CD4-positive, alpha-beta T cell treated with Interleukin-17A for 1 hour (primary cell): ENCODE measurements at regions not wholly inside any gene's neighbourhood (a gene's known extent, or its start where the extent isn't known, plus 50 kb on each side); places are given as distances from the start of the nearest gene placed in this dataset.

Experiments used
- DNase-seq: peaks from one replicate; pipeline ENCODE4 v3.0.0-alpha.2; 2020

DNA sequence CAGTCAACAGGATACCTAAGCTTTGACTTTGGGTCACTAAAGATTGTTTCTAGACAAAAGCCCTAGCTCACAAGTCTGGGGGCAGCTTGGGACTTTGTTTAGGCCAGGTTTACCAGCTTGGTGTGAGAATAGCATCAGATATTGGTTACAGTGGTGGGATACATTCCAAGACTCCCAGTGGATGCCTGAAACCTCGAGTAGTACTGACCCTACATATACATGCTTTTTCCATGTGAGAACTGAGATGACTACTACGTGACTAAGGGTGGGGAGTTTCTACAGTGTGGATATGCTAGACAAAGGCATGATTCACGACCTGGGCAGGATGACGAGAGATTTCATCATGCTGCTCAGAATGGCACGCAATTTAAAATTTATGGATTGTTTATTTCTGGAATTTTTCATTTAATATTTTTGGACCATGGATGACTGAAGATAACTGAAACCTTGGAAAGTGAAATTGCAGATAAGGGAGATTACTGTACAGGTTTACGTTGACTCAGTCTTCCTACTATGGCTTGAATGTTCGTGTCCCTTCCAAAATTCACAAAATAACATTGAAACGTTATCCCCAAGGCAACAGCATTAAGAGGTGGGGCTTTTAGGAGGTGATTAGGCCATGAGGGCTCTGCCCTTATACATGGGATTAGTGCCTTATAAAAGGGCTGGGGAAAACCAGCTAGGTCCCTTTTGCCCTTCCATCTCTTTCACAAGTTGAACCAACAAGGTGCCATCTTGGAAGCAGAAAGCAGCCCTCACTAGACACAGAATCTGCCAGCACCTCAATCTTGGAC, 50.2 kb upstream of the CTAGE1 start:
- DNase-seq, result no peak

DNA sequence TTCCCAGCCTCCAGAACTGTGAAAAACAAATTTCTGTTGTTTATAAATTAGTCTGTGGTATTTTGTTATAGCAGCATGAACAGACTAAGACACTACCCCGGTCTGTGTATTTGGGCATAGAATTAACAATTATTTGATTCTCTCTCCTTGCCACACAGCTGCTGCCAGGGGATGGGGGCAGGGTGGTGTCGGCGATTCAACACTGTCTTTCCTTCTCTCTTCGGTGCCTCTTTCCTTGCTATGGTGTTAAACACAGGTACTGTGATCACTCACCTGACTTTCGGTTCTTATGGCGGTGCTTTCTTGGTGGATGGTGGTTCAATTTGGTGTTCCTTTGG, 50.8 kb upstream of the CTAGE1 start:
- no peak for DNase-seq

DNA sequence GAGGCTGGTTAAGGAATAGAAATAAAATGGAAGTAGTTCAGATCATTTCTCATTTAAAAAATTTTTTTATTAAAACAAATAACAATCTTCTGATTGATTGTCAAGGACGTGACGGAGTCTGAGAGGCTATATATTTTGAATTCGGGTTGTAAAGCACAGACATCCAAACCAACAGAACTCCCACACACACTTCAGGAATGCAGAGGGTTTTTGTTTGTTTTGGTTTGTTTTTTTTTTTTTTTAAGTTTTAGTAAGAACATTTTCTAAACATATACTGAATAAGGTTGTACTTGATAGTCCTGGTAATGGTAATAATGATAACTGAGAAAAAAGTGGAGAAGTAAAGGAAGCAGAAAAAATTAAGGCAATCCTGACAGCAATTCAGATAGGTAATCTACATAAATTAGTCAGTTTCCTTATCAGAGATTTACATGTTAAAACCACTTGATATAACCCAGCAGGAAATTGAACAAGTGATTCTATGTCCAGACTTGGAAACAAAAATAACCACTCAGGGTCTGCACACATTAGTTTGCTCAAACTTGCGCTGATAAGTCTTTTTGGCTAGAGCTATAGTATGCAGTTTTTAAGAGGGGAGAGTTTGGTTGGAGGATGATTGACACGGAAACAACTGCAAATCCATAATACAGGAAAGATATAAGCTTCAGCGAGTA, 51.5 kb upstream of the CTAGE1 start:
- no peak for DNase-seq

DNA sequence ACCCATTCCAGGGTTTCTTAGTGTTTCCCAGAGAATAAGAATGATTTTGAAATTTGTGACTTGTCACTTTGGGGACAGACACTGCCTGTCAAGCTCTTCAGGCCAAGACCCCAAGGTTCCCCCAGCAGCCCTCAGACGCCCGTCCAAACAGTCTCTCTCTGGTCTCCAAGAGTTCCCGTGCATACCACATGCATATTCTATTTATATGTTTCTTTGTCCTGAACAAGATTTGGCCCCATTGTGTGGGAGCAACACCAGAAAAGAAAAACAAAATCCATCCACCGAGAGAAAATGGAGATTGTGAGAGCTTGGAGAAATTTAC, 52.2 kb upstream of the CTAGE1 start:
- DNase-seq, result no peak

DNA sequence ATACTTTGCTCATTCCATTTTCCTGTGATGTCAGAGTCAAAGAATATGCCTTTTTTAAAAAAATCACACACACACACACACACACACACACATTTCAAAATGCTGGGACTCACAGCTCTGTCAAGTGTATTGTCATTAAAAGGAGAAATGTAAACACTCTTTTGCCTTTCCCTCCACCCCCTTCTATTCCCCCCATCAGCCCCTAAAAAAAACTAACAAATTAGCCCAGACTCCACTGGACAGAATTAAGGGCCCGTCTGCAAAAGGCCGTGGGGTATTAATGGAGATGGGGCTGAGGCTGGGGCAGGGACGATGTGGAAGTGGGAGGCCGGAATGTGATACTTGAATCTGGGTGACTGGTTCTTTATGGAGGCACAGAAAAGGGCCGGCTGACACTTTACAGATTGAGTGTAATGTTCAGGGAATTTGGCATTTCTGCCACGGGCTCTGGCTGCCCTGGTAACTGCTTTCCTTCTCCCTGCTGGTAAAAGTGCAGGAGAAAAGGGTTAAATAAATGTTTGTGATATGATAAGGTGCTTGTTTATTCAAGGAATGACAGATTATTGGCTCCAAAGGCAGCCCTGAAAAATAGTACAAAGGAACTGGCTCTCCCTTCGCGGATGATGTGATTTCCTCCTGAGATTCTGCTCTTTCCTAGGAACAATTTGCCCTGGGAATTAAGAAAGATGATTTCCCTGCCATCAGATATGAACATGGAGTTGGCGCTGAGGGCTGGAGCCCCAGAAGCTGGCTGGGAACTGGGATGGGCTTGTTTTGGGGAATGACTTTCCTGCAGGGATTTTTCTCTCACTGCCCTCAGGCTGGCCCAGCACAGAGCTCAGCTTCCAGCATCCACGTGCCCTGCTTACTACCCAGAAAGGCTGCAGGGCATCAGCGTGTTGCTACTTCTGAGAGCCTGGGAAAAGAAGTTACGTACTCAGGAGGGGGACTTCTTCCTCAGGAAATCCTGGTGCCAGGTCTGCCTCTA, 52.8 kb upstream of the CTAGE1 start:
- no peak for DNase-seq

DNA sequence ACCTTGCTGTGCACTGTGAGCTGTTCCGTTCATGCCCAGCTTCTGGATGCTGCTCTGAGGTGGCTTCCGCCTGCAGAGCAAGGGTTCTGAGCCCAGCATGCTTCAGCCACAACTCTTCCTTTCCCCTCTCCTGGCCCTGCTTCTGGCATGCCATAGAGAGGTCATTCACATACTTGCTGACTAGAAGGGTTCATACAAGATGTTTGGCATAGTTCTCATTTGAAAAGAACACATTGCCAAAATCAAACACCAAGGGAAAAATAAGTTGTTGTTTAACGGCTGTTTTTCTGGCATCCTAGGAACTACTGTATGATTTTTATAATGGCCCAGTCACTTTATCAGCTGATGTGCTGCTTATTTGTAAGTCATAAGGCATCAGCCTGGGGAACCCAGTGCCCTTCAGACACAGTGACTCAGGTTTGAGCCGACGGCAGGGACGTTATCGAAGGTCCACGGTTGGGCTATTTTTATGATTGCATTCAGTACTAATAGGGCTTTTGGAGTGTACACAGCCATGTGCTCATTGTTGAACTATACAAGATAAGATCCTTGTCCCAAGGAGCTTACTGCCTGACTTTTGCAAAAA, 53.9 kb upstream of the CTAGE1 start:
- DNase-seq, result no peak

DNA sequence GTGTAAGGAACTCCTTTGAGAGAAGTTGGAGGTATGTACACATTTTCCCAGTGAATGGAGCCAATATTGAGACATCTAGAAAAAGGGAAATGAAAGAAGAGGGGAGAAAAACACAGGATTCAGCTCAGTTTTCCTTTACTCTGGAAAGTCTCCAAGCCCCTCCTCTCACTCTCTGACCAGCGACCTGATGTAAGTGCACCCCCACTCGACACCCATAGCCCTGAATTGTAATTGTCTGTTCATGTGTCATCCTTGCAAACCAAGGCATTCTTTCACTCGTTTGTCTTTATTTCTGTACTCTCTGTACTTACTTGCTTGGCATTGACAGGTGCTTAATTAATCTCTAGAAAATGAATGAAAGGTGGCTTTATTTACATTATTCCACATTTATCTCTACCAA, 55.7 kb upstream of the CTAGE1 start:
- DNase-seq, result no peak

DNA sequence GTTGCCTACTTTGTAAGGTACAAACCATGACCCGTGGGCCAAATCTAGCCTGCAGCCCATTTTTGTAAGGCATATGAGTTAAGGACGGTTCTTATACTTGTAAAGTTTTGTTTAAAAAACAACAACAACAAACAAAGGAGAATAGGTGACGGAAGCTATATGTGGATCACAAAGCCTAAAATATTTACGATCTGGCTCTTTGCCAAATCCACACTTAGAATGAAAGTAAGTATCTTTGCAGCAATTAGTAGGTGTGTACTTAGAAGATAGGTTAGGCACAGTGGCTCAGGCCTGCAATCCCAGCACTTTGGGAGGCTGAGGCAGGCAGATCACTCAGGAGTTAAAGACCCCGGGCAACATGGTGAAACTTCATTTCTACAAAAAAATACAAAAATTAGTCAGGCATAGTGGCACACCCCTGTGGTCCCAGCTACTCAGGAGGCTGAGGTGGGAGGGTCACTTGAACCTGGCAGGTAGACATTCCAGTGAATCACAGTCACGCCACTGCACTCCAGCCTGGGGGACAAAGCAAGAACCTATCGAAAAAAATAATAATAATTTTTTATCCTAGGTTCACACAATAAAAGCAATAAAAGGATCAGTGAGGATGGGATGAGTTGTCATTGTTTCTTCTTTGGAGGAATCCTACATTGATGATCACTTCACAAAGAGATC, 57.8 kb upstream of the CTAGE1 start:
- no peak for DNase-seq

DNA sequence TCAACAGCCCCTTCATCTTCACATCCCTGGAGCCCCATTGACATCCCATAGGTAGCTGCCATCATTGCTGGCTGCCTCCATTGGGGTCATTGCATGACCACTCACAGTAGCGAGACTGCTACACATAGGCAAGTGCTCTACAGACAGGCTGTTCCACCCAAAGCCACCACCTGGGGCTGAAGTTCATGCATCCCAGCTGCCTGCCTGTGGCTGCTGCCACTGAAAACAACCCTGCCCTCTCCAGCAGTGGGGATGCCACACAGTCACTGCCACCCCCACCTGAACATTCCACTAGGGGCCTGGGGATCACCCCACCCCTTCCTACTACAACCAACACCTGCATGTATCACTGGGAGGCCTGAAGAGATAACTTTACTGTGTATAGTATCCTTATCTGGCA, 59.5 kb upstream of the CTAGE1 start:
- DNase-seq, result no peak

DNA sequence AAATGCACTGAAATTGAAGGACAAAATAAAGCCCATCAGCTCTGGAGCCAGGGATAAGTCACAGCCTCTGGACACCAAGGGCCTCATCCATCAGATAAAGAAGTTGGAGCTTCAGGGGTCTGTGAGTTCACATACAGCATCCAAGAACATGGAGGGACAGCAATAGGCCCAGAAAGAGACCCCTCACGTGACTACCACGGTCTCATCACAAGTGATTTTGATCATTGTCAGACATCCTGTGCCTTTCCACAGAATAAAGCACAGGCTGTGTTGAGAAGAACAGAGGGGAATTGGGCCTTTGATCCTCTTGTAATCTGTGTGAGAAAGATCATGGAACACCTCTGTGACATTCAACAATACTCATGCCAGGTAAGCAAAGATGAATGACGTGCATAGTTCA, 65.2 kb upstream of the CTAGE1 start:
- DNase-seq, result no peak

DNA sequence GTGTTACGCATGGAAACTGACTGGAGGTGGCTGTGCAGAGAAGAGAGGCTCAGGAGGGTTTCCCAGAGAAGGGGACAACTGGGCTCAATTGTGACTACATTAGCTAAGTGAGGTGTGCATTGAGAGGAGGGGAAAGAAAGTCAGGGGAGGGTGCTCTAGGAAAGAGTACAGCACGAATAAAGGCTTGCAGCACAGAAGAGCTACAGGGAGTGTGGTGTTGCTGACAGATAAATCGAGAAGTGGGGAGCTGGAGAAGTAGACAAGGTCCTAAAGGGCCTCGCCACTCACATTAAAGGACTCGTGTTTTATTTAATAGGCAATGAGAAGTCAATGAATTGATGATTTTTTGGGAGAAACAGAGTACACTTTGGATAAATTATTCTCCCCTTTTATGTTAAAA, 65.7 kb upstream of the CTAGE1 start:
- no peak for DNase-seq

DNA sequence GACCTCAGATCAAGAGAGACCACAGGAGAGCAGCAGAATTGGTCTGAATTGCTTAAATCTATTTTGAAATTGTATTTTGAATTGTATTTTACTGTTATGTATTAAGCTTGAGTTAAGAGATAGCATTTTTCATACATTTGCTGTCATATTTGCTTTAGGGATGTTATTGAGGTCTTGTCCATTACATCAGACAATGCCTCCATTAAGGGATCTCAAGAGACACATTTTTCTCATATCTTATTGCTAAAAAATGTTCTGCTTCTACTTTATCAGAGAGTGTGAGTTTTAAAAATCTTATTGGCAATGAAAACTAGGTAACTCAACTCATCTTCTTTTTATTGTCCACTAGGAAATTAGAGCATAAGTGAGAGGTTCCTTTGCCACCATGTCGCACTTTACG, 66.8 kb upstream of the CTAGE1 start:
- no peak for DNase-seq

DNA sequence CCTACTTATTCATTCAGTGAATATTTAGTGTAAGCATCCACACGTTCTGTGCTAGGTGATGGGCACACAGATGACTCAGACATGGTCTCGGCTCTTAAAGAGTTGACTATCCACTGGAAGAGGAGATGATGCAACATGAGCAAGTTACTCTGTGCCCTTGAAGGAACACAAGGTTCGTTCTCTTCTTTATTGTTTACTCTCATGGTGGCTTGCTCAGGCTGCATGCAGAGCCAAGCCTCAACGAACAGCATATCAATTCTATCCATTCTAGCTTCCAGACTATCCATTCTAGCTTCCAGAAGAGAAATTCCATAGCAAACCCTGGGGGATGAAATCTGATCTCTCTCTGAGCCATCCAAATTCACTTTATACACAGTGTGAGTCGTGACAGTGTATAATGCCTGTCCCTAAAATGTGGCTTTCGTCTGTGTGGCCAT, 68.1 kb upstream of the CTAGE1 start:
- DNase-seq, result no peak

DNA sequence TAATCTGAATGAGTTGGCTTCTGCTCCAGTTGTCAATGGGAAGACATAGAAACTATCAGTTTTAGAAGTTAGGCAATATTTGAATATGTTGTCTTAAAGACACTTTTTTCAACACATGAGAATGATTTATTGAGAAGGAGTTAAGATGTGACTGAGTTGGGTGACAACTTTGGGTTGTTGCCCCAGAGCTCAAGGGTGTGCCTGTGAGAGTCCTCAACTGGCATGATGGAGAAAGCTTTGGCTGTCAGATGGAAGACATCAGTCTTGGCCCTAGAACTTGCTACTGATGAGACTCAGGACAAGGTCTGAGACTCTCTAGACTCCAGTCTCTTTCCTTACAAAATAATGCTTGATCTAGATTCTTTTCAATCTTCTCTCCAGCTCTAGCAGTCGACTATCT, 69.0 kb upstream of the CTAGE1 start:
- DNase-seq, result no peak

DNA sequence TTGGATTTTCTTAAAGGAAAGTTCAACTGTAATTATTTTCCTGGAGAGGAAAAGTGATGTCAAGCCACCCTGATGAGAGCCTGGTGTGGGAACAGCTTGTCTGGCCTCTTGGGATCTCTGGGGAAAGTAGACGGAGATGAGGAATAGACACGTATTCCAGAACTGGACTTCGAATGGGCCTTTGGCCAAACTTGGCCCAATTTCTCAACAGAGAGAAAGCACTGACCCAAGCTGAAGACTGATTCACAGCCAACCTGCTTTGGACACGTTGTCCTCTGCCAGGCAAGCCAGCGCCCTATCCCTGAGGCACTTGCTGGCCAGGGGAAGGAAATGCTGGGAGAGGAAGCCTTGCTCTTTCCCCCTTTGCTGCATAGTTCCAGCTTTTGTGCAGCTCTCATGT, 70.8 kb upstream of the CTAGE1 start:
- DNase-seq, result no peak

DNA sequence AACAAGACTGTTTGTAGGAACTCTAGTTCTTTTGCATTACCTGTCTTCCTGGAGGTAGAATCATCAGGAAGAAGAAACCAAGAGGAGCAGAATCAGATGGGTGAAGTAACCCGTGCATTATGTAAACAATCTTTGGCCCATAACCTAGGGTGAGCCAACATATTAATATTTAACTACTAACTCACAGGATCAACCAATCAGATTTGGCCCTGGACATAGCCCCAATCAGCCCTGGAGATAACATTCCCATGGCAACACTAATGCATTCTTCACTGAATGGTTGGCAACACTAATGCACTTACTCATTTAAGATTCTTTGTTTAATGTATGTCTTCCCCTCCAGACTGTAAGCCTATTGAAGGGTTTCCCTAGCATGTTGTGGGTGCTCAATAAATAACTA, 72.0 kb upstream of the CTAGE1 start:
- DNase-seq, result no peak

DNA sequence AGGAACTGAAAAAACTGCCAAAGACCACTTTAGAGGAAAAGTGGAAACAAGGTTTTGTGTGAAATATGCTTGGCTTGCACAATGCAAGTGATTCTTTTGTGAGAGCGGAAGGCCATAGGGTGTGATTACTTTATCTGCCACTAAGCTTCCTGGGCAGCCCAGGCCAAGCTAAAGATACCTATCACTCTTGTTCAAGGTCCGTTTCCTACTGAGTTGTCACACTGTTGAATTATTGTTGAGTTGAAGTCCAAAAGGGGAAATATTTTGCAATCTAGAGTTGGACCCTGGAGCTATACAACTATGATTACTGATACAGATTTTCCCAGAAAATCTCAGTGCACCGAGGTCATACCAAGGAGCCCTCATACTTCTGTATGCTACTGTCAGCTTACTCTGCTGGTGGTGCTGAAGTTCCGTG, 72.7 kb upstream of the CTAGE1 start:
- no peak for DNase-seq

DNA sequence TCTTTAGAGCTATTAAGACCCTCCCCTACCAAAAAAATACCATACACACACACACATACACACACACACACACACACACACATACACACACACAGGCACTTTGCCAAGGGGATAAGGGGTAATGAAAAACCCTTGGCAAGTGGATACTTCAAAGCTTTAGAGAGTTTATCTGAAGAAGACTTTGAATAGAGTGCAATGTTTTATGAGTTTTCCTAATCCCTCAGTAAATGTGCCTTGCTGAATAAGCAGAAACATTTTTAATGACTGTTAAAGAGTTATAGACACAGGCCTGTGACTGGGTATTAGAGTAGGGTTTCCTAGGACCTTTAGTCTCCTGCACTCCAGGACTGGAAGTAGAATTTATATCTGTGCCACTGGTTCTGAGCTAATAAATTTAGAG, 75.5 kb upstream of the CTAGE1 start:
- DNase-seq, result no peak

DNA sequence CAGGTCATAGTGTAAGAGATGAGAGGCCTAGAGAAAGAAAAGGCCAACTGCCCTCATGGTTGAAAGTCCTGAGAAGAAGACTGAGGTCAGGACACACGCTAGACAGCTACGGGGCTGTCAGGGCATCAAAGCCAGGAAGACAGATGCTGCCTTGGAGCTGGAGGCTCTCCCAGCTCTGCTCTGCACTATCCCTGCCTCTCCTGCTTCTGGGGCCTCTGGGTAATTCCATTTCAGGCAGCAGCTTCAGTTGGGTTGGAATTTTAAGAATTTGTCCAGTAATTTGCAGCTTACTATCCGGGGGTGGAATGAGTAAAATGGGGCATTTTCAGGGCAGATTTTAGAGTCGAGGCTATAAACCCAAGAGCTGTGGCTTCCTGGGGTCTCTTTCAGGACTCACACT, 76.2 kb upstream of the CTAGE1 start:
- DNase-seq, result no peak

DNA sequence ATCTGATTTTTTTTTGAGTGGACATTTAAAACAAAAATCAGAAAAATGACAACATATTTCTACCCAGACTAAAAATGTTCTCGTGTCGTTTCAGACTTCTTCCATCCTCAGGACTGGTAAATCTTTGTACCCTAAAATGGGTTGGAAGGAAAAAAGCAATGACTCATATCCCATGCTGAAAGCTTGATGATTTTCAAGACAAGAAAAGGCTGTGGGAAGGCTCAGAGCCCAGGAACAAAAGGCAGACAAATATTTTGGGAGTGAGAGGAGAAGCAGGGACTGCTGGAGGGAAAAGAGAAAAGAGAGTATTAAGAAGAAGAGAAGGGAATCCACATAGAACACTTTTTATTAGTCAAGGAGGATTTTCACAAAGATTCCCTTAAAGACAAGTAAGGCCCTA, 77.1 kb upstream of the CTAGE1 start:
- no peak for DNase-seq

DNA sequence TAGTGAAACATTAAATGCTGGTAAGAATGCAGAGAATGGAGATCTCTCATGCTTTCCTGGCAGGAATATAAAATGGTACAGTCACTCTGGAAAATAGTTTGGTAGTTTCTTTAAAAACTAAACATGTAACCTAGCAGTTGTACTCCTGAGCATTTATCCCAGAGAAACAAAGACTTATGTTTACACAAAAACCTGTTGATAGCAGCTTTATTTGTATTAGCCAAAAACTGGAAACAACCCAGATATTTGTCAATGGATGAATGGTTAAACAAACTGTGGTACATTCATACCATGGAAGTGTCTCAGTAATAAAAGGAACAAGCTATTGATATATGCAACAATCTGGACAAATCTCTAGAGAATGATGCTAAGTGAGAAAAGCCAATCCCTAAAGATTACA, 81.7 kb upstream of the CTAGE1 start:
- DNase-seq, result no peak

DNA sequence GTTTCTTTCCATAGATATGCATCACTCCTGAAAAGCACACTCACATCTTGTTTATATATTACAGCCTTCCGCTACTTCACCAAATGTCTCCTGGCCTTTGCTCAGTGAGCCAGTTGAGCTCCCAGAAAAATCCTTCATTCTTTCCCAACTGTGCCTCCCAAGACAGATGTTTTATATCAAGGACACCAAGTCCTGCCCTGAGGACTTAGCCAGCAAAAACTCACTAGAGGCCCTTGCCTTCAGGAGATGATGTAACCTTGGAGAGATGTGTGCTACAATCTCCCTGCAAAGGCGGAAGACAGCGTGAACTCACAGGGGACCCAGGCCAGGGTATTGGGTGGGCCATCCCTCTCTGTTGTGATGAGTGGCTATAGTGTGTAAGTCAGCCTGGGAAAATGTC, 86.1 kb upstream of the CTAGE1 start:
- no peak for DNase-seq
